Thyroid gland (tissue), 4 donors: ENCODE measurements at regions not wholly inside any gene's neighbourhood (a gene's known extent, or its start where the extent isn't known, plus 50 kb on each side); places are given as distances from the start of the nearest gene placed in this dataset.

ENCODE experiments used
- DNase-seq, 2 donors: peaks; one replicate each; pipeline ENCODE4 v3.0.0-alpha.2; 2019
- H3K27ac ChIP-seq, 3 donors: fragments of 200-600 bp; sonication (generic); 1 replicate in 2 of 3; 2 replicates in 1 of 3; pipeline ENCODE4 v1.5.1; 2016 to 2019; ENCODE audit warnings: mild to moderate bottlenecking in 1 of 3, moderate library complexity in 1 of 3
- H3K27me3 ChIP-seq: fragments of 200-600 bp; sonication (generic); one replicate; pipeline ENCODE4 v1.5.1; 2019
- H3K36me3 ChIP-seq, 2 donors: fragments of 200-600 bp; sonication (generic); one replicate each; pipeline ENCODE4 v1.5.1; 2016 to 2019
- H3K4me1 ChIP-seq, 2 donors: fragments of 200-600 bp; sonication (generic); one replicate each; pipeline ENCODE4 v1.5.1; 2017 to 2019
- H3K4me3 ChIP-seq, 3 donors: fragments of 200-600 bp; sonication (generic); replicated peaks in 1 of 3; 1 replicate in 2 of 3; 2 replicates in 1 of 3; pipeline ENCODE4 v1.5.1; 2016; ENCODE audit warnings: mild to moderate bottlenecking in 1 of 3
- H3K9me3 ChIP-seq: fragments of 200-600 bp; sonication (generic); one replicate; pipeline ENCODE4 v1.5.1; 2017
- POLR2A ChIP-seq, 2 donors: fragments of 450-650 bp; IDR thresholded peaks; one replicate each; pipeline ENCODE4 v1.6.1; 2017; ENCODE audit warnings: antibody characterized with exemption in 2 of 2, mild to moderate bottlenecking in 2 of 2, moderate library complexity in 1 of 2
- WGBS, 2 donors: methylation state at CpG; one replicate each; pipeline ENCODE4 v1.1.5; 2017; 5-methylcytosine and 5-hydroxymethylcytosine counted together
- intact Hi-C: fragments of 100-400 bp; cut with DNase I; formaldehyde crosslinking; loops from one replicate; pipeline ENCODE4 v1.15.1; 2023
- TF ChIP-seq, protein P1 (sequence below), 6 experiments: fragments of 200-600 bp in 3 of 6; fragments of 450-650 bp in 3 of 6; sonication (generic) in 3 of 6; IDR thresholded peaks; one replicate each; pipeline ENCODE4 v1.5.1; 2016 to 2019; ENCODE audit warnings: antibody characterized with exemption in 6 of 6, mild to moderate bottlenecking in 2 of 6, inconsistent platforms in 1 of 6, moderate library complexity in 1 of 6

DNA sequence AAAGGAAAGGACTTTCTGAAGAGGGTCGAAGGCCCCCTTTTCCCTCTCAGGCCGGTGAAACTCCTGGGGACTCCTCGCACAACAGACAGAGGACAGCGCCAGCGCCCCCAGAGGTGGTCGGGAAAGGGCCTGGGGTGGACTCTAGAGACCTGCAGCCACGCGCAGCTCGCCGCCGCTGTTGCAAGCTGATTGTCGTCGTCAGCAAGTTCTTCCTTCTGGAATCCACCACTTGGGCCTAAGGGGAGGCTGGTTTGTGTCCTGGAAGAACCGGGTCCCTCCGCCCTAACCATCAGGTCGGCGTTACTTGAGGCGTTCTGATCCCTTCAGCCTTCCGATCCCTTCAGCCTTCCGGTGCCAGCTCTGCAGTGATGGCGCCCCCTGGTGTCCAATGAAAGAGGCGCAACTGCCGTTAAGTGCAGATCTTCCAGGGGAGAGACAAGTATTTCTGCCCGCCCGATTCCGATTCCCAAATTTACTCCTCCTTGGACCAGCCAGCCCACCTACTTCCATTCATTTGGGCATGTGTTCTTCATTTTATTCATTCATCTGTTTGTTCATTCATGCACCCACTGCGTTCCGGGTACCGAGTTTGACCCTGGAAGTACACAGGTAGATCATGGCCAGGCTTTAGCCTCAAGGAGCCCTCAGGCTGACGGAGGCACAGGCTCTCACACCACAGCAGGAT is 77.2 kb upstream of the SLC6A11 start:
- Histone ChIP-seq H3K36me3 (no peaks in the 10 kb centered on the region), H3K4me3 (no peak overlapping the region), H3K27me3 (peaks cover 4% of the 10 kb centered on the region), H3K9me3 (no peaks in the 10 kb centered on the region), H3K27ac (no peak overlapping the region), H3K4me1 (no peaks in the 10 kb centered on the region)
- peak; percentile 65 to 74 for DNase-seq
- 3 to 4% methylated on average over 20 to 29 of the region's 30 CpGs for WGBS, 2 donors
- TF ChIP-seq, protein P1, sequence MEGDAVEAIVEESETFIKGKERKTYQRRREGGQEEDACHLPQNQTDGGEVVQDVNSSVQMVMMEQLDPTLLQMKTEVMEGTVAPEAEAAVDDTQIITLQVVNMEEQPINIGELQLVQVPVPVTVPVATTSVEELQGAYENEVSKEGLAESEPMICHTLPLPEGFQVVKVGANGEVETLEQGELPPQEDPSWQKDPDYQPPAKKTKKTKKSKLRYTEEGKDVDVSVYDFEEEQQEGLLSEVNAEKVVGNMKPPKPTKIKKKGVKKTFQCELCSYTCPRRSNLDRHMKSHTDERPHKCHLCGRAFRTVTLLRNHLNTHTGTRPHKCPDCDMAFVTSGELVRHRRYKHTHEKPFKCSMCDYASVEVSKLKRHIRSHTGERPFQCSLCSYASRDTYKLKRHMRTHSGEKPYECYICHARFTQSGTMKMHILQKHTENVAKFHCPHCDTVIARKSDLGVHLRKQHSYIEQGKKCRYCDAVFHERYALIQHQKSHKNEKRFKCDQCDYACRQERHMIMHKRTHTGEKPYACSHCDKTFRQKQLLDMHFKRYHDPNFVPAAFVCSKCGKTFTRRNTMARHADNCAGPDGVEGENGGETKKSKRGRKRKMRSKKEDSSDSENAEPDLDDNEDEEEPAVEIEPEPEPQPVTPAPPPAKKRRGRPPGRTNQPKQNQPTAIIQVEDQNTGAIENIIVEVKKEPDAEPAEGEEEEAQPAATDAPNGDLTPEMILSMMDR (IDR thresholded peaks at IDR 0.05) = peak; percentile 59 to 91 (median 74)
- TF ChIP-seq POLR2A (IDR thresholded peaks at IDR 0.05) = no peak
- intact Hi-C loops = no loop called here

DNA sequence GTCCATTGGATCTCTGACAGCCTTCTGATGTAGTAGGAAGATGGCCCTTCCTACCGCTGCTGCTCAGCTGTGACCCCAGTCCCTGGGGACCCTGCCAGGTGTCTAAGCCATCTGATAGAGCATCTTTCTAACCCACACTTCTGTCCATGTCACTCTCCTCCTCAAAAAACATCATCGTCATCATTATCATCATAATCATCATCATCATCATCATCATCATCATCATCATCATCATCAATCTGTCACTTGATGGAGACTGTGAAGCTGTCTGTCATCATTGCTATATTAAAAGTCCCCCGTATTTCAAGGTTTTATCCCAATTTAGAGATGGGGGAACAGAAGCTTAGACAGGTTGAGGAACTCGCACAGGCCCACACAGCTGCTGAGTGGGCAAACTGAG is 75.1 kb upstream of the SLC6A11 start:
- Histone ChIP-seq H3K9me3 (no peaks in the 10 kb centered on the region), H3K4me1 (no peaks in the 10 kb centered on the region), H3K27ac (no peak overlapping the region), H3K4me3 (no peak overlapping the region), H3K27me3 (peaks cover 4% of the 10 kb centered on the region), H3K36me3 (no peaks in the 10 kb centered on the region)
- no peak for DNase-seq
- TF ChIP-seq, protein P1 (IDR thresholded peaks at IDR 0.05) = no peak
- no peak for TF ChIP-seq POLR2A (IDR thresholded peaks at IDR 0.05)
- intact Hi-C loops = loop anchor here (5.0 kb wide), 1 partner anchor 399 kb away; no protein-coding TSS in a partner anchor
- 74 to 77% methylated on average over 4 of the region's 4 CpGs for WGBS, 2 donors

DNA sequence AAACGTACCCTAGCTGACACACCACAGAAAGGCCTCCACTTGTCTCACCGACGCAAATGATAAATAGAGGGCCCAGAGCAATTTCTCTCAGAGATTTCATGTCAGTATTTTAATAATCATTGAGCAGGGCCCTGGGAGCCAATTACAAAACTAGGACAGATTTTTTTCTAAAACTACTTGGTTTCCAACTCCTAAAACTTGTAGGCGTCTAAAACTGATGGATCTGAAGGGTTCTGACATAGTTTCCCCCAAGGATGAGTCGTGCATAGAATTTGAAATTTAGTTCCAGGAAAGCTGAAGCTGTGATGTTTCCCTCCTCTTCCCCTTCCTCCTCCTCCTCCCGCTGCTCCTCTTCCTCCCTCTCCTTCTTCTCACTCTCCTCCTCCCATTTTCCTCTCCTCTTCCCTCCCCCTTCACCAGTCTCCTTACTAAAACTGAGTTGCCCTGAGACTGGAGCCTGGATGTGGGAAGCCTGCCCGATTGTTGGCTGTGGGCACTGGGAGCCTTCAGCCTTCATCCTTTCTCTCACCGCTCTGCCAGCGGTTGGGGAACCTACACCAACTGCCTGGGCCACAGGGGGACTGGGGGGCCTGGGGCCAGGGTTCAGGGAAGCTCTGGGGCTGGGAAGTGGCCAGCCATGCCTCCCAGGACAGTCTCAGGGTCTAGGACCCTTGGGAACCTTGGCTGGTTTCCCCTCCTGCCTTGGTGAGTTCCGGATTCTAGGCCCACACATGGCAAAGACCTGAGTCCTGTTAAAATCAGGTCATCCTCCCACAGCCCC is 73.9 kb upstream of the SLC6A11 start:
- no peak for DNase-seq
- intact Hi-C loops = loop anchor here (5.0 kb wide), 1 partner anchor 400 kb away; no protein-coding TSS in a partner anchor
- Histone ChIP-seq H3K36me3 (no peaks in the 10 kb centered on the region), H3K9me3 (no peaks in the 10 kb centered on the region), H3K4me1 (no peaks in the 10 kb centered on the region), H3K4me3 (no peak overlapping the region), H3K27me3 (peaks cover 4% of the 10 kb centered on the region), H3K27ac (no peak overlapping the region)
- WGBS, 2 donors = 73 to 81% methylated on average over 10 of the region's 10 CpGs
- TF ChIP-seq, protein P1 (IDR thresholded peaks at IDR 0.05) = no peak
- no peak for TF ChIP-seq POLR2A (IDR thresholded peaks at IDR 0.05)

DNA sequence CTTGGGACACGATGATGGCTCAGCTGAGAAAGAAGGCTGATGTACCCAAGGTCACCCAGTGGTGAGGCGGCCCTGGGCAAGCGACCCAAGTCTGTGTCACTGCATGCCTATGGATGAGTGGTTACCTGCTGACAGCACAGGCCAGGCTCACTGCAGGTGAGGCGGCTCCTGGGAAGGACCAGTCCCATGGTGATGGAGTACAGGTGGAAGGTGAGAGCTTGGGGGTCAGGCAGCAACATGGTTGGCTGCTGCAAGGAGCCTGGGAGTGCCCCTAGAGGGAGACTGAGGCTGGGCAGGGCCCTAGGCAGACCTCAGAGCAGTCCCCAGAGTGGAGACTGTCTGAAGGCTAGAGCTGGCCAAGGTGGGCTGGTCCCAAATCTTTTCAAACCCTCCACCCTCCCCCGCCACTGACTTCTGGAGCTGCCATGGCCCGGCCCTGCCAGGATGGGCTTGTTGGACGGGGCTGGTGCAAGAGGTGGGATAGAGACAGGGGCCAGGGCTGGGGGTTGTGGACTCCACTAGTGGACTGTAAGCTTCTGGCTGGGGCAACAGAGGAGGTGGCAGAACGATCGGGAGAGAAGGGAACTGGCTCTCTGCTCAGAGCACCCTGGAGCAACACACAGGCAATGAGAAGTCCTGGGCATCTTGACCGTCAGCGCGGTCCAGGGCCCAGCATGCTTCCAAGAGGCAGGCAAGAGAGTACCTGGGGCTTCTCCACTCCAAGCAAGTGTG is 72.5 kb upstream of the SLC6A11 start:
- no peaks in the 10 kb centered on the region for H3K36me3 ChIP-seq
- no peaks in the 10 kb centered on the region for H3K9me3 ChIP-seq
- no peaks in the 10 kb centered on the region for H3K4me1 ChIP-seq
- DNase-seq = no peak
- WGBS, 2 donors = 85 to 87% methylated on average over 12 of the region's 12 CpGs
- no peak overlapping the region for H3K27ac ChIP-seq
- intact Hi-C loops = loop anchor here (5.0 kb wide), 1 partner anchor 401 kb away; no protein-coding TSS in a partner anchor
- TF ChIP-seq, protein P1 (IDR thresholded peaks at IDR 0.05) = no peak
- no peak for TF ChIP-seq POLR2A (IDR thresholded peaks at IDR 0.05)
- no peak overlapping the region for H3K4me3 ChIP-seq
- peaks cover under 1% of the 10 kb centered on the region for H3K27me3 ChIP-seq
